ENCODE measurements at regions not wholly inside any gene's neighbourhood (a gene's known extent, or its start where the extent isn't known, plus 50 kb on each side); places are given as distances from the start of the nearest gene placed in this dataset.
A peak's percentile ranks its signal among the peaks of the same experiment; 100 is the strongest.

GRCh38 chr3:145522893-145523651, 637.9 kb downstream of the PLOD2 start:
- DNase-seq (ENCODE audit: low read depth in 2 of 2): no peak

- no peak for DNase-seq (ENCODE audit: low read depth in 2 of 2)
These were observed 629.4 kb downstream of the PLOD2 start for GRCh38 chr3:145531548-145531947.

DNA sequence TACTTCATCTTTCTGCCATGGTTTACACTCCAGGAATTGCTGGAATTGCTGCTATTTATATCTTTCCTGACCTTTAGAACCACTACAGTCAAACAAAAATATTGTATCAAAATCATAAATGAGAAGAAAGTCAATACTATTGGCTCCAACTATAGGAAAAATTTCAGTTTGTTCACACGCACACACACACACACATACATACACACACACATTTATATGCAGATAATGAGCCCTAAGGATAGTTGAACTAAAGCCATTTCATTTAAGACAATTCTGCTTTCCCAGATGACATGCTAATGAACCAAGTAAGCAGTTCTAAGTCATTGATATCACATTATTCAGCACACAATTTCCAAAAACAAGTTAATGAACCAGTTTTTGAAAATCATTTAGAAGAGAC, 627.3 kb downstream of the PLOD2 start:
- no peak for DNase-seq (ENCODE audit: low read depth in 2 of 2)

DNA sequence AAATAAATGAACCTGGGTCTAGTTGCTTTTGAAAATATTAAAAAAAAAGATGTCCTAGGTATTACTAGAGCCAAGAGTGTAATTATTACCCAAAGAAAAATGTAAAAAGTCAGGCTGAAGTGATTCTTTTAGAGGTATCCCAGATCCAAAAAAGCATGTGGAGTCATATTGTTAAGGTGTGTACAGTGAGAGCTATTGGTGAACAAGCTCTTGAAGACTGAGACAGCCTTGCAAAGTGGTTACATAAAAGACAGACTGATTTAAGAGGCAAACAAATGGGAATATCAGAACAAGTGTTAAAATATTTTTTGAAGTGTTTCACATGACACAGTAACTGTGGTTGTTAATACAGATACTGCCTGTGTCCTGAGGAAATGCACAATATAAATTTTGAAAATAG, 624.5 kb downstream of the PLOD2 start:
- no peak for DNase-seq (ENCODE audit: low read depth in 2 of 2)

- no peak for DNase-seq (ENCODE audit: low read depth in 2 of 2)
These were observed 610.5 kb downstream of the PLOD2 start for GRCh38 chr3:145550522-145550921.

DNA sequence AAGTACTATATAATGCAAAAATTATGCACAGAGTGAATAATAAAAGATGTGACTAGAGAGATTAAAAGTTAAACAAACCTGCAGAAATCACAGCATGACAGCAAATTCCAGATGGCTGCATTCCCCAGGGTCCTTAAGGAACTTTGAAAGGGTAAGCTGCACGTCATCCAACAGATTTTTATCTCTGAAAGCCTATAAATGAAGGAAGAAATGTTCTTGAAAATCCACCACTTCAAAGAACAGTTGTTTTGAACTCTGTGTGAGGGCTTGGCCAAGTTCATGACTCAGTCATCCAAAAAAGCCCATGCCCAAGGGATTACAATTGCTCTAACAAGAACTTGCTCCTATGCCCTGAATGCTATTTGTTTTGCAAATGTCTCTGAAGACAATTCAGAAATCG, 603.6 kb downstream of the PLOD2 start:
- DNase-seq (ENCODE audit: low read depth in 2 of 2): peak; percentile 33 to 36

GRCh38 chr3:145578471-145578870, 582.5 kb downstream of the PLOD2 start:
- DNase-seq (ENCODE audit: low read depth in 2 of 2): no peak

DNA sequence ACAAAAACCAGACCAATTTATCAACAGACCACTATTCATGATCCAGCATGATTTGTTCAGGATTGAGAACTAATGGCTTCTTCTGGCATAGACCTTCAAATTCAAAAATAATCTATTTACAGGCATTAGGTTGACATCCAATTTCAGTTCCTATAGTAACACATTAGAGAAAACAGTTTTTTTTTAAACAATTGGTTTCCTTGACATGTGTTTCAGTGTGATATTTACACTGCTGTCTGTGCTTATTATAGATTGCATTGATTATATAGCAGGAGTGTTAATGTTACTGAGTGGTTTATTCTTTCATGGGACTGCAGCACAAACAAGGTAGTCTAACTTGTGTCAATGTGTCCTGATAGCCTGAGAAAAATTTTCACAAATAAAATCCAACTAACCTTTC, 579.3 kb downstream of the PLOD2 start:
- DNase-seq (ENCODE audit: low read depth in 2 of 2): no peak

DNA sequence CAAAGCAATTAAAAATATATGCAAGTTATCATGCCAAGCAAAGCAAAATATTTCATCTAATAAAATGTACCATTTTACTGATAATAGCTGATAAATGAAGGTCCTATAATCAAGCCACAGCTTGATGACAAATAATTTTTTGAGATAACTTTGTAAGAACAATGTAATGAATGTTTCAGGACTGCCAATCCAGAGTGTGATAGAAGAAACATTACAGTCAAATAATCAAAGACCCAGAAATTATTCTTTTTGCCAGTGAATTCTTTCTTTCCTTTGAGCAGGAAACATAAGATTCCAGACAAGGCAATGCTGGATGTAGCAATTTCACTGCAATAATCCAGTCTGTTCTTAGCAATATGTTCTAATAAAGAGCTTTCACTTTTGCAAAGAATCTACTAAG, 556.1 kb downstream of the PLOD2 start:
- no peak for DNase-seq (ENCODE audit: low read depth in 2 of 2)

- no peak for DNase-seq (ENCODE audit: low read depth in 2 of 2)
These were observed 541.0 kb downstream of the PLOD2 start for GRCh38 chr3:145620002-145620401.

DNA sequence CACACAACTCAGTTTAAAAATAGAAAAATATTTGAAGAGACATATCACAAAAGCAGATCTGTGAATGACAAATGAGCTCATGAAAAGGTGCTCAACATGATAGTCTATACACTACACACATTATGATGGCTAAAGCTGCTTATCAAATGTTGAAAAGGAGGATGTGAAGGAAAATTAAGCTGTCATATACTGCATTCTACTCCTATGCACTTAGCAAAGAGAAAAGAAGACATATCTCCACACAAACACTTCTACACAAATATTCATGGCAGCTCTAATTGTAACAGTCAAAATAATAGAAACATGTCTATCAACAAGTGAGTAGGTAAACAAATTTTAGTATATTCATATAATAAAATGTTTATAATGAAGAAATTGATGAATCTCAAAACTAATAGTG, 540.5 kb downstream of the PLOD2 start:
- no peak for DNase-seq (ENCODE audit: low read depth in 2 of 2)

- peak; percentile 13 to 22 for DNase-seq (ENCODE audit: low read depth in 2 of 2)
These were observed 537.6 kb downstream of the PLOD2 start for GRCh38 chr3:145623349-145623748.

DNA sequence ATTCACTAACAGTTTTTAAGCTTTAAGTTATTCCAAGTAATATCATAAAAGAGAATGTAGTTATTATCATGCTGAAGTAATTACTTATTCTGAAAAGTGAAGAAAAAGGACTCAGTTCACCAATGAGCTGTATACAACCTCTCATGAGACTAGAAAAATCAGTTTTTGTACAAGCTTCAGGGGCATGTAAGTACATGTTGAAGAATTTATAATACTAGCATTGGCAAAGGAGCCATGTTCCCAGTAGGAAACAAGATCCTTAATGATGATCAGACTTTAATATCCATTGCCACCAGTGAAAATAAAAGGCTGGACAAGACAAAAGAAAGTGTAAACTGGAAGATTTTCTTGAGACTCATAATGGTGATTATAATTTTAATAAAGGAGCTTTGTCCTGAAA, 532.8 kb downstream of the PLOD2 start:
- DNase-seq (ENCODE audit: low read depth in 2 of 2): no peak

DNA sequence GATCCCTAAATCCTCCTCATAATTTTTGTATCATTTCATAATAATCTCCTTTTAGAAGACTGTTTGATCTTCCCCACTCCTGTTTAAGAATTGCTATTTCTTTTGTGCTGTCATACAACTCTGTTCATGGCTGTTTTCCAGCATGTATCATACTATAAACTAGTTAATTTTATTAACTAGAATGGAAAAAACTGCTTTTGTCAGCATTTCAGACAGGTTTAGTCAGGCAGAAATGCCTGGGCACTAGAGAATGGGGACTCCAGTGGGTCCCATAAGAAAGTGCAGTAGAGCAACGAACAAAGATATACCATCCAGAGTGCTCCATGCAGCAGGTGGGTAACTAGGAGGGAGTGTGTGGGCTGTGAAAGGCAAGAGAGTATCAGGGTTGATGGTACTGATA, 523.9 kb downstream of the PLOD2 start:
- DNase-seq (ENCODE audit: low read depth in 2 of 2): no peak

GRCh38 chr3:145639003-145639606, 521.9 kb downstream of the PLOD2 start:
- DNase-seq (ENCODE audit: low read depth in 2 of 2): no peak

GRCh38 chr3:145639875-145640274, 521.1 kb downstream of the PLOD2 start:
- no peak for DNase-seq (ENCODE audit: low read depth in 2 of 2)

- no peak for DNase-seq (ENCODE audit: low read depth in 2 of 2)
These were observed 512.6 kb downstream of the PLOD2 start for GRCh38 chr3:145648396-145648795.

DNA sequence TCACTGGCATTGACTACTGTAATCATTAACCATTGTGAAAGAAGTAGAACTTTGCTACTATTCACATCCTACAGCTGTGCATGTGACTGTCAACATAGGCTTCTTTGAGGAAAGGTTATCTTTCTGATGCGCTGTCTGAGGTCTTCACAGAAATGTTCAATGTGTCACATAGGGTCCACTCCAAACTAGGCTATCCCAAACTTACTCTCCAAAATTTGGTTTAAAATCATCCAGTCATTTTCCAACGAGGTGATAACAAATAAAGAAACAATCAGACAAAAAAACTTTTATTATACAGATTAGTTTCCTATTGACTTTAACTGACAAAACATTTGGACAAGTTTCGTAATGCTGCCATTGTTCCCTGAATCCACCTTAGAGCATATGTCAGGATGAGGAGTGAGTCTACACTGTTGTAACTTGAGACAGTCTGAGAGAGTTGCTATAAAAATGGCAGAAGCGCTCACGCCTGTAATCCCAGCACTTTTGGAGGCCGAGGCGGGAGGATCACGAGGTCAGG, 511.6 kb downstream of the PLOD2 start:
- no peak for DNase-seq (ENCODE audit: low read depth in 2 of 2)

GRCh38 chr3:145650170-145650569, 510.8 kb downstream of the PLOD2 start:
- no peak for DNase-seq (ENCODE audit: low read depth in 2 of 2)

DNA sequence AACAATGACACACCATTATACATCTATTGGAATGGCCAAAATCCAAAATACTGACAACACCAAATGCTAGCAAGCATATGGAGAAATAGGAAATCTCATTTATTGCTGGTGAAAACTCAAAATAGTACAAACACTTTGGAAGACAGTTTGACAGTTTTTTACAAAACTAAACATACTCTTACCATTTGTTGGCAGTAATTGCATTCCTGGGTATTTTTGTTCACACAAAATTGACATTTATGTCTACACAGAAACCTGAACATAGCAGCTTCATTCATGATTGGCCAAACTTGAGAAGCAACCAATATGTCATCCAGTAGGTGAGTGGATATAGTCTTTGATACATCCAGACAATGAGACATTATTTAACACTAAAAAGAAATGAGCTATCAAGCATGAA, 489.9 kb downstream of the PLOD2 start:
- no peak for DNase-seq (ENCODE audit: low read depth in 2 of 2)

DNA sequence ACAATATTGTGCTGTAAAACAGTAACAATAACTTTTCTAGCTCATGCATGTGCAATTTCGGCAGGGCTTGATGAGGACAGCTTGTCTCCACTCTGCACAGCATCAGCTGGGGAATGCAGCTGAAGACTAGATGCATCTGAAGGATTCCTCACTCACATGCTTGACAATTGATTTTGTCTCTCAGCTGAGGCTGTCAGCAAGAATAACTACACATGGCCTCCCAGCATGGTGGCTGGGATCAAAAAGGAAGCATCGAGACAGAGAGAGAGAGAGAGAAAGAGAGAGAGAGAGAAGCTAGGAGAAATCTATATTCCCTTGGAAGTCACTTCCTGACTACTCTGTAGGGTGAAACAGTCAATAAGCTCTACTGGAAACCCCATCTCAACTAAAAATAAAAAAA, 487.1 kb downstream of the PLOD2 start:
- no peak for DNase-seq (ENCODE audit: low read depth in 2 of 2)

- DNase-seq (ENCODE audit: low read depth in 2 of 2): peak; percentile 13 to 22
These were observed 482.6 kb downstream of the PLOD2 start for GRCh38 chr3:145678401-145678800.

DNA sequence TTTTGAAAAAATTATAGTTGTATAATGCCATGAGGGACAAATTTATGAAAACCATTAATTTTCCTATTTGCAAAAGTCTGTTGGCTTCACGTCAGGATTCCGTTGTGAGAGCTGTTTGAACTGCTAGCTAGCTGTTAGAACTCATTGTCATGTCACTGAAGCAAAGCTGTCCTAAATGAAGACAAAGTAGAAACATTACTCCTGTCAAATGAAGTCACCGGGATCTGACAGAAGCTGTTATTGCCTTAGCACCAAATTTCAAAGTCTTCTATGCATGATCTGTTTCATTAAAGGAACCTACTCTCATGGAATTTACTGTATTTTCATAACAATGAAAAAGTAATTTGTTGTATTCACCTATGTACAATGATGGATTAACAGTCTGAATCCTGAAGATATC, 479.8 kb downstream of the PLOD2 start:
- DNase-seq (ENCODE audit: low read depth in 2 of 2): no peak
